ENCODE measurements at regions not wholly inside any gene's neighbourhood (a gene's known extent, or its start where the extent isn't known, plus 50 kb on each side); places are given as distances from the start of the nearest gene placed in this dataset.

GRCh38 chr5:165393839-165394238 lies 1888.4 kb downstream of the MAT2B start:
- no peak overlapping the region for H3K9ac ChIP-seq (ENCODE audit: control insufficient read depth, insufficient read depth, low read length)
- H3K27ac ChIP-seq (ENCODE audit: control insufficient read depth, insufficient read depth): no peak overlapping the region
- TF ChIP-seq ZNF217 (IDR thresholded peaks at IDR 0.05) (no peak), MYB (IDR thresholded peaks at IDR 0.05; ENCODE audit: borderline replicate concordance, low read depth, low read length) (no peak), RELA (IDR thresholded peaks at IDR 0.05; ENCODE audit: borderline replicate concordance, partially characterized antibody) (no peak), HDAC2 (IDR thresholded peaks at IDR 0.05) (no peak), DPF2 (IDR thresholded peaks at IDR 0.05) (no peak), MEF2B (IDR thresholded peaks at IDR 0.05; ENCODE audit: partially characterized antibody, poor library complexity, severe bottlenecking) (no peak), POLR2AphosphoS5 (IDR thresholded peaks at IDR 0.05; ENCODE audit: low read length) (no peak), SPI1 (IDR thresholded peaks at IDR 0.05; ENCODE audit: borderline replicate concordance, insufficient read depth, low read depth, low read length) (no peak), NR2C1 (IDR thresholded peaks at IDR 0.05) (no peak), ZZZ3 (IDR thresholded peaks at IDR 0.05; ENCODE audit: control insufficient read depth, insufficient read length, low read depth) (no peak), MAX (IDR thresholded peaks at IDR 0.05; ENCODE audit: low read depth, low read length) (no peak), PML (IDR thresholded peaks at IDR 0.05; ENCODE audit: low read length) (no peak)
- TF ChIP-seq, protein P1, sequence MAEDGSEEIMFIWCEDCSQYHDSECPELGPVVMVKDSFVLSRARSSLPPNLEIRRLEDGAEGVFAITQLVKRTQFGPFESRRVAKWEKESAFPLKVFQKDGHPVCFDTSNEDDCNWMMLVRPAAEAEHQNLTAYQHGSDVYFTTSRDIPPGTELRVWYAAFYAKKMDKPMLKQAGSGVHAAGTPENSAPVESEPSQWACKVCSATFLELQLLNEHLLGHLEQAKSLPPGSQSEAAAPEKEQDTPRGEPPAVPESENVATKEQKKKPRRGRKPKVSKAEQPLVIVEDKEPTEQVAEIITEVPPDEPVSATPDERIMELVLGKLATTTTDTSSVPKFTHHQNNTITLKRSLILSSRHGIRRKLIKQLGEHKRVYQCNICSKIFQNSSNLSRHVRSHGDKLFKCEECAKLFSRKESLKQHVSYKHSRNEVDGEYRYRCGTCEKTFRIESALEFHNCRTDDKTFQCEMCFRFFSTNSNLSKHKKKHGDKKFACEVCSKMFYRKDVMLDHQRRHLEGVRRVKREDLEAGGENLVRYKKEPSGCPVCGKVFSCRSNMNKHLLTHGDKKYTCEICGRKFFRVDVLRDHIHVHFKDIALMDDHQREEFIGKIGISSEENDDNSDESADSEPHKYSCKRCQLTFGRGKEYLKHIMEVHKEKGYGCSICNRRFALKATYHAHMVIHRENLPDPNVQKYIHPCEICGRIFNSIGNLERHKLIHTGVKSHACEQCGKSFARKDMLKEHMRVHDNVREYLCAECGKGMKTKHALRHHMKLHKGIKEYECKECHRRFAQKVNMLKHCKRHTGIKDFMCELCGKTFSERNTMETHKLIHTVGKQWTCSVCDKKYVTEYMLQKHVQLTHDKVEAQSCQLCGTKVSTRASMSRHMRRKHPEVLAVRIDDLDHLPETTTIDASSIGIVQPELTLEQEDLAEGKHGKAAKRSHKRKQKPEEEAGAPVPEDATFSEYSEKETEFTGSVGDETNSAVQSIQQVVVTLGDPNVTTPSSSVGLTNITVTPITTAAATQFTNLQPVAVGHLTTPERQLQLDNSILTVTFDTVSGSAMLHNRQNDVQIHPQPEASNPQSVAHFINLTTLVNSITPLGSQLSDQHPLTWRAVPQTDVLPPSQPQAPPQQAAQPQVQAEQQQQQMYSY (CRISPR knock-in tag; IDR thresholded peaks at IDR 0.05): no peak
- TF ChIP-seq, protein P2, sequence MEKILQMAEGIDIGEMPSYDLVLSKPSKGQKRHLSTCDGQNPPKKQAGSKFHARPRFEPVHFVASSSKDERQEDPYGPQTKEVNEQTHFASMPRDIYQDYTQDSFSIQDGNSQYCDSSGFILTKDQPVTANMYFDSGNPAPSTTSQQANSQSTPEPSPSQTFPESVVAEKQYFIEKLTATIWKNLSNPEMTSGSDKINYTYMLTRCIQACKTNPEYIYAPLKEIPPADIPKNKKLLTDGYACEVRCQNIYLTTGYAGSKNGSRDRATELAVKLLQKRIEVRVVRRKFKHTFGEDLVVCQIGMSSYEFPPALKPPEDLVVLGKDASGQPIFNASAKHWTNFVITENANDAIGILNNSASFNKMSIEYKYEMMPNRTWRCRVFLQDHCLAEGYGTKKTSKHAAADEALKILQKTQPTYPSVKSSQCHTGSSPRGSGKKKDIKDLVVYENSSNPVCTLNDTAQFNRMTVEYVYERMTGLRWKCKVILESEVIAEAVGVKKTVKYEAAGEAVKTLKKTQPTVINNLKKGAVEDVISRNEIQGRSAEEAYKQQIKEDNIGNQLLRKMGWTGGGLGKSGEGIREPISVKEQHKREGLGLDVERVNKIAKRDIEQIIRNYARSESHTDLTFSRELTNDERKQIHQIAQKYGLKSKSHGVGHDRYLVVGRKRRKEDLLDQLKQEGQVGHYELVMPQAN (conservative IDR thresholded peaks at IDR 0.05): no peak
- SMC1A ChIA-PET (ENCODE audit: uncharacterized antibody, unreplicated experiment): interaction anchor here (0.6 kb wide), 1 partner anchor 1733 kb away, joined by 3 read pairs; no protein-coding TSS in a partner anchor
- in situ Hi-C loops (cut with MboI) (no loop called here), intact Hi-C loops (cut with micrococcal nuclease; ENCODE audit: unreplicated experiment) (no loop called here)
- H3K27me3 ChIP-seq (replicated peaks in 1 of 2; ENCODE audit: control insufficient read depth in 2 of 2, insufficient read depth in 2 of 2, low read length in 1 of 2): no peaks in the 10 kb centered on the region
- RAD21 ChIA-PET (ENCODE audit: unreplicated experiment): no interaction called here
- H4K20me1 ChIP-seq (ENCODE audit: control insufficient read depth, insufficient read depth): no peaks in the 10 kb centered on the region
- no peak overlapping the region for H3K4me2 ChIP-seq (ENCODE audit: control insufficient read depth, insufficient read depth)
- no peak for FAIRE-seq
- no peak overlapping the region for H2AFZ ChIP-seq (ENCODE audit: control insufficient read depth, low read depth, low read length)
- no peak overlapping the region for H3K4me3 ChIP-seq
- no TSS peak for BruUV-seq (replicated peaks)
- H3K4me1 ChIP-seq (ENCODE audit: control insufficient read depth, insufficient read depth, low read length): no peaks in the 10 kb centered on the region
- DNase-seq (ENCODE audit: low read depth, low spot score): no peak
- POLR2A ChIA-PET: no interaction called here
- no peaks in the 10 kb centered on the region for H3K36me3 ChIP-seq (ENCODE audit: control insufficient read depth in 2 of 2, insufficient read depth in 2 of 2, low read length in 1 of 2)
- WGBS (ENCODE audit: insufficient coverage, insufficient replicate concordance, low lambda C conversion rate, missing lambda C conversion rate): 3% methylated on average over 2 of the region's 2 CpGs
- no peaks in the 10 kb centered on the region for H3K9me3 ChIP-seq (replicated peaks; ENCODE audit: control insufficient read depth, insufficient read depth, low read length)
- no peaks in the 10 kb centered on the region for H3K79me2 ChIP-seq (ENCODE audit: control insufficient read depth, insufficient read depth, low read length)
- CTCF ChIA-PET: no interaction called here
- no peak for ATAC-seq

Data from GM12878 (cell line).